Vagina (tissue), 2 donors: ENCODE measurements at regions not wholly inside any gene's neighbourhood (a gene's known extent, or its start where the extent isn't known, plus 50 kb on each side); places are given as distances from the start of the nearest gene placed in this dataset.

Source experiments
- POLR2A ChIP-seq, 2 donors: fragments of 450-650 bp; IDR thresholded peaks; one replicate each; pipeline ENCODE4 v1.6.1; 2017; ENCODE audit warnings: antibody characterized with exemption in 2 of 2, mild to moderate bottlenecking in 2 of 2, moderate library complexity in 2 of 2
- TF ChIP-seq, protein P1 (sequence below), 3 experiments: fragments of 450-650 bp in 2 of 3; fragments of 200-600 bp in 1 of 3; sonication (generic) in 1 of 3; IDR thresholded peaks; one replicate each; pipeline ENCODE4 v1.5.1; 2017 to 2019; ENCODE audit warnings: antibody characterized with exemption in 3 of 3, mild to moderate bottlenecking in 2 of 3, moderate library complexity in 2 of 3

DNA sequence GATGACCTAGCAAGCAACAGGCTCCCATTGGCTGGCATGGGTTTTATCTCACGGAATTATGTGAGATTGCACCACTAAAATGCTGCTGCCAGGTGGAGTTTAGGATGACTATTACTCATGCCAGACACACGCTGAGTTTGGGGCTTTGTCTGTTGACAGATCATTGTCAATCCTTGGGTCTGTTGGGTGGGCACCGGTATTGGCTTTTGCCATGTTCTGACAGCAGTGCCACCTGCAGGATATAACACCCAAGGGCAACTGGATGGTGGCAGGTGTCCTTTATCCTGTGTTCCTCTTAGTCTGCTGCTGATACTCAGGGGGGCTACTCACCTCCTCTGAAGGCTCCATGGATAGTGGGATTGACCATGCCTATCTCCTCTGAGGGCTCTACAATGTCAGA lies 221.6 kb upstream of the DYNLRB2 start:
- TF ChIP-seq, protein P1, sequence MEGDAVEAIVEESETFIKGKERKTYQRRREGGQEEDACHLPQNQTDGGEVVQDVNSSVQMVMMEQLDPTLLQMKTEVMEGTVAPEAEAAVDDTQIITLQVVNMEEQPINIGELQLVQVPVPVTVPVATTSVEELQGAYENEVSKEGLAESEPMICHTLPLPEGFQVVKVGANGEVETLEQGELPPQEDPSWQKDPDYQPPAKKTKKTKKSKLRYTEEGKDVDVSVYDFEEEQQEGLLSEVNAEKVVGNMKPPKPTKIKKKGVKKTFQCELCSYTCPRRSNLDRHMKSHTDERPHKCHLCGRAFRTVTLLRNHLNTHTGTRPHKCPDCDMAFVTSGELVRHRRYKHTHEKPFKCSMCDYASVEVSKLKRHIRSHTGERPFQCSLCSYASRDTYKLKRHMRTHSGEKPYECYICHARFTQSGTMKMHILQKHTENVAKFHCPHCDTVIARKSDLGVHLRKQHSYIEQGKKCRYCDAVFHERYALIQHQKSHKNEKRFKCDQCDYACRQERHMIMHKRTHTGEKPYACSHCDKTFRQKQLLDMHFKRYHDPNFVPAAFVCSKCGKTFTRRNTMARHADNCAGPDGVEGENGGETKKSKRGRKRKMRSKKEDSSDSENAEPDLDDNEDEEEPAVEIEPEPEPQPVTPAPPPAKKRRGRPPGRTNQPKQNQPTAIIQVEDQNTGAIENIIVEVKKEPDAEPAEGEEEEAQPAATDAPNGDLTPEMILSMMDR (IDR thresholded peaks at IDR 0.05), result no peak
- no peak for TF ChIP-seq POLR2A (IDR thresholded peaks at IDR 0.05)
